GM21528 (cell line): ENCODE measurements at regions not wholly inside any gene's neighbourhood (a gene's known extent, or its start where the extent isn't known, plus 50 kb on each side); places are given as distances from the start of the nearest gene placed in this dataset.

Experiments
- ATAC-seq: cut with Tn5 transposase; IDR thresholded peaks from one replicate; pipeline ENCODE4 v1.9.1; 2021; ENCODE audit warnings: mild to moderate bottlenecking, moderate library complexity; ENCODE audit not compliant: unreplicated experiment, low FRiP score

- ATAC-seq = no peak
Observed at GRCh38 chr14:71709076-71709475, 223.2 kb upstream of the RGS6 start.

- ATAC-seq = no peak
Observed at GRCh38 chr14:71709987-71710386, 222.2 kb upstream of the RGS6 start.

GRCh38 chr14:71711125-71711524 is 221.1 kb upstream of the RGS6 start:
- no peak for ATAC-seq

GRCh38 chr14:71711619-71712018 is 220.6 kb upstream of the RGS6 start:
- no peak for ATAC-seq

GRCh38 chr14:71712478-71712877 is 219.8 kb upstream of the RGS6 start:
- no peak for ATAC-seq

GRCh38 chr14:71713016-71713415 is 219.2 kb upstream of the RGS6 start:
- ATAC-seq = no peak

GRCh38 chr14:71713451-71713850 is 218.8 kb upstream of the RGS6 start:
- no peak for ATAC-seq

GRCh38 chr14:71714225-71714624 is 218.0 kb upstream of the RGS6 start:
- no peak for ATAC-seq

GRCh38 chr14:71716041-71716772 is 216.0 kb upstream of the RGS6 start:
- no peak for ATAC-seq

- ATAC-seq = no peak
Observed at GRCh38 chr14:71720978-71721624, 211.1 kb upstream of the RGS6 start.

GRCh38 chr14:71721791-71722190 is 210.4 kb upstream of the RGS6 start:
- no peak for ATAC-seq

GRCh38 chr14:71722885-71723284 is 209.3 kb upstream of the RGS6 start:
- ATAC-seq = no peak

GRCh38 chr14:71725922-71726579 is 206.2 kb upstream of the RGS6 start:
- no peak for ATAC-seq

- ATAC-seq = no peak
Observed at GRCh38 chr14:71726580-71727021, 205.6 kb upstream of the RGS6 start.

GRCh38 chr14:71728386-71728785 is 203.8 kb upstream of the RGS6 start:
- ATAC-seq = no peak

- no peak for ATAC-seq
Observed at GRCh38 chr14:71729596-71729995, 202.6 kb upstream of the RGS6 start.

GRCh38 chr14:71730471-71730870 is 201.8 kb upstream of the RGS6 start:
- no peak for ATAC-seq

- ATAC-seq = no peak
Observed at GRCh38 chr14:71731096-71731495, 201.1 kb upstream of the RGS6 start.

GRCh38 chr14:71733210-71733883 is 198.9 kb upstream of the RGS6 start:
- no peak for ATAC-seq

- ATAC-seq = no peak
Observed at GRCh38 chr14:71734076-71734475, 198.2 kb upstream of the RGS6 start.

GRCh38 chr14:71734885-71735284 is 197.3 kb upstream of the RGS6 start:
- ATAC-seq = no peak
